H1 (cell line): ENCODE measurements at regions not wholly inside any gene's neighbourhood (a gene's known extent, or its start where the extent isn't known, plus 50 kb on each side); places are given as distances from the start of the nearest gene placed in this dataset.

Experiments used
- CTCF ChIA-PET: fragments of 300-600 bp; sonication (Branson Sonifier 250); formaldehyde crosslinking; loops from one replicate; lab custom pipeline; 2021; ENCODE audit not compliant: partially characterized antibody; lab: Charles Lee
- POLR2A ChIA-PET: fragments of 300-600 bp; sonication (Branson Sonifier 250); formaldehyde crosslinking; loops from one replicate; lab custom pipeline; 2021; ENCODE audit warnings: inconsistent platforms; ENCODE audit not compliant: partially characterized antibody; lab: Charles Lee
- DNase-seq, 2 experiments: peaks; one replicate each; pipeline versions ENCODE4 v3.0.0 to v3.0.0-alpha.2; 2010 to 2022; ENCODE audit warnings: low spot score in 2 of 2, low read depth in 1 of 2, mixed read lengths in 1 of 2
- FAIRE-seq: peaks from 2 replicates; lab custom pipeline; 2011; peaks lifted over from hg19 to GRCh38; lab: Jason Lieb, UNC
- H2AFZ ChIP-seq: 2 replicates; pipeline ENCODE4 v1.8.1; 2012; ENCODE audit warnings: low read length, inconsistent platforms
- H2AK5ac ChIP-seq: 2 replicates; pipeline ENCODE4 v1.6.1; 2013; ENCODE audit warnings: low read depth, low read length
- H2BK120ac ChIP-seq: replicated peaks from 2 replicates; pipeline ENCODE3; 2013; ENCODE audit warnings: low read depth, low read length, inconsistent platforms
- H2BK12ac ChIP-seq: 2 replicates; pipeline ENCODE4 v1.6.1; 2013; ENCODE audit warnings: low read depth, low read length
- H2BK15ac ChIP-seq: 2 replicates; pipeline ENCODE4 v1.6.1; 2013; ENCODE audit warnings: low read length
- H2BK20ac ChIP-seq: 2 replicates; pipeline ENCODE4 v1.6.1; 2013; ENCODE audit warnings: low read length
- H2BK5ac ChIP-seq: 2 replicates; pipeline ENCODE4 v1.6.1; 2013; ENCODE audit warnings: low read depth, low read length
- H3K14ac ChIP-seq: 2 replicates; pipeline ENCODE4 v1.6.1; 2013; ENCODE audit warnings: inconsistent platforms; ENCODE audit not compliant: insufficient read length
- H3K18ac ChIP-seq: 2 replicates; pipeline ENCODE4 v1.6.1; 2013; ENCODE audit warnings: low read length; ENCODE audit errors: extremely low read depth
- H3K23ac ChIP-seq: 2 replicates; pipeline ENCODE4 v1.6.1; 2013; ENCODE audit warnings: inconsistent platforms; ENCODE audit not compliant: insufficient read length
- H3K23me2 ChIP-seq: 2 replicates; pipeline ENCODE4 v1.6.1; 2013; ENCODE audit warnings: low read depth, low read length
- H3K27ac ChIP-seq: 2 replicates; pipeline ENCODE4 v1.6.1; 2011; ENCODE audit warnings: low read depth, low read length, inconsistent platforms
- H3K27me3 ChIP-seq, 4 experiments: replicated peaks in 1 of 4; 1 replicate in 1 of 4; 2 replicates in 3 of 4; pipeline versions ENCODE4 v1.6.1 to v1.8.1; 2011 to 2013; ENCODE audit warnings: low read length in 3 of 4, mild to moderate bottlenecking in 3 of 4, inconsistent platforms in 2 of 4, mixed read lengths in 2 of 4, moderate library complexity in 1 of 4; ENCODE audit not compliant: control insufficient read depth in 3 of 4, insufficient read depth in 3 of 4; ENCODE audit errors: extremely low read depth in 1 of 4
- H3K36me3 ChIP-seq, 4 experiments: 2 replicates each; pipeline versions ENCODE4 v1.6.1 to v1.8.1; 2011 to 2013; ENCODE audit warnings: mild to moderate bottlenecking in 4 of 4, low read length in 3 of 4, moderate library complexity in 2 of 4, control low read depth in 1 of 4, inconsistent platforms in 1 of 4; ENCODE audit not compliant: insufficient read depth in 4 of 4, control insufficient read depth in 2 of 4
- H3K4ac ChIP-seq: replicated peaks from 2 replicates; pipeline ENCODE3; 2013; ENCODE audit warnings: low read length, low read depth, mixed read lengths, inconsistent platforms; ENCODE audit not compliant: insufficient read length
- H3K4me1 ChIP-seq, 4 experiments: replicated peaks in 1 of 4; 1 replicate in 1 of 4; 2 replicates in 3 of 4; pipeline versions ENCODE4 v1.6.1 to v1.8.1; 2011 to 2013; ENCODE audit warnings: low read length in 3 of 4, inconsistent platforms in 2 of 4, mixed read lengths in 1 of 4; ENCODE audit not compliant: insufficient read depth in 4 of 4, control insufficient read depth in 3 of 4
- H3K4me2 ChIP-seq, 2 experiments: 2 replicates each; pipeline versions ENCODE4 v1.6.1 to v1.8.1; 2011 to 2013; ENCODE audit warnings: low read depth in 2 of 2, low read length in 2 of 2, control low read depth in 1 of 2, inconsistent platforms in 1 of 2, mild to moderate bottlenecking in 1 of 2; ENCODE audit not compliant: insufficient read depth in 1 of 2
- H3K4me3 ChIP-seq, 4 experiments: fragments of 200-600, 300-600 bp in 1 of 4; sonication (generic), shearing (Covaris generic), sonication (Bioruptor Twin) in 1 of 4; 2 replicates each; pipeline versions ENCODE4 v1.5.1 to v1.8.1; 2011 to 2016; ENCODE audit warnings: low read length in 4 of 4, low read depth in 3 of 4, control low read depth in 2 of 4, inconsistent platforms in 2 of 4, mild to moderate bottlenecking in 2 of 4, mixed read lengths in 1 of 4, moderate library complexity in 1 of 4; ENCODE audit not compliant: insufficient read depth in 2 of 4; ENCODE audit errors: extremely low read depth in 1 of 4
- H3K56ac ChIP-seq: replicated peaks from 2 replicates; pipeline ENCODE3; 2013; ENCODE audit warnings: low read depth, mild to moderate bottlenecking, mixed read lengths, low read length, inconsistent platforms; ENCODE audit not compliant: insufficient read length
- H3K79me1 ChIP-seq: 2 replicates; pipeline ENCODE4 v1.6.1; 2013; ENCODE audit warnings: low read depth, low read length, control low read depth
- H3K79me2 ChIP-seq, 2 experiments: 2 replicates each; pipeline versions ENCODE4 v1.6.1 to v1.8.1; 2012 to 2013; ENCODE audit warnings: low read length in 2 of 2, mild to moderate bottlenecking in 2 of 2, inconsistent platforms in 1 of 2; ENCODE audit not compliant: insufficient read depth in 2 of 2, control insufficient read depth in 1 of 2
- H3K9ac ChIP-seq, 4 experiments: replicated peaks in 1 of 4; 1 replicate in 1 of 4; 2 replicates in 3 of 4; pipeline versions ENCODE4 v1.6.1 to v1.8.1; 2011 to 2013; ENCODE audit warnings: low read depth in 3 of 4, low read length in 3 of 4, control low read depth in 2 of 4, mild to moderate bottlenecking in 2 of 4, moderate library complexity in 2 of 4, inconsistent platforms in 1 of 4; ENCODE audit errors: extremely low read depth in 1 of 4
- H3K9me3 ChIP-seq, 2 experiments: 2 replicates each; pipeline versions ENCODE4 v1.6.1 to v1.8.1; 2012 to 2013; ENCODE audit warnings: mild to moderate bottlenecking in 2 of 2, moderate library complexity in 2 of 2, control low read depth in 1 of 2, inconsistent platforms in 1 of 2, low read depth in 1 of 2, low read length in 1 of 2, mixed read lengths in 1 of 2; ENCODE audit not compliant: insufficient read depth in 2 of 2
- H4K20me1 ChIP-seq, 2 experiments: replicated peaks in 1 of 2; 2 replicates each; pipeline versions ENCODE3 to v1.8.1; 2011 to 2013; ENCODE audit warnings: inconsistent platforms in 2 of 2, low read length in 2 of 2, mild to moderate bottlenecking in 1 of 2; ENCODE audit not compliant: insufficient read depth in 2 of 2, control insufficient read depth in 1 of 2
- H4K5ac ChIP-seq: 2 replicates; pipeline ENCODE4 v1.6.1; 2013; ENCODE audit warnings: low read length, low read depth, mixed read lengths, inconsistent platforms; ENCODE audit not compliant: insufficient read length
- H4K8ac ChIP-seq: 2 replicates; pipeline ENCODE4 v1.8.0; 2013; ENCODE audit warnings: mild to moderate bottlenecking, moderate library complexity, low read length, inconsistent platforms; ENCODE audit not compliant: insufficient read depth; ENCODE audit errors: extremely low read depth
- H4K91ac ChIP-seq: replicated peaks from 2 replicates; pipeline ENCODE3; 2013; ENCODE audit warnings: low read length, mixed read lengths, inconsistent platforms; ENCODE audit not compliant: insufficient read length
- PHF8 ChIP-seq: fragments of 200-600 bp; sonication (generic); conservative IDR thresholded peaks from 2 replicates; pipeline ENCODE4 v1.7.1; 2012; ENCODE audit warnings: low read depth, mild to moderate bottlenecking, inconsistent platforms, low read length, moderate library complexity
- RXRA ChIP-seq: IDR thresholded peaks from 2 replicates; pipeline ENCODE4 v1.6.1; 2011; ENCODE audit warnings: low read depth, mild to moderate bottlenecking, low read length, moderate library complexity; ENCODE audit not compliant: insufficient read depth

GRCh38 chr10:74775099-74775498 lies 51.3 kb upstream of the KAT6B start:
- TF ChIP-seq RXRA (no peak), PHF8 (no peak)
- Histone ChIP-seq H3K4me2 (no peak overlapping the region), H2BK12ac (no peak overlapping the region), H3K27me3 (no peaks in the 10 kb centered on the region), H3K79me1 (no peaks in the 10 kb centered on the region), H3K27ac (no peak overlapping the region), H3K14ac (no peak overlapping the region), H3K79me2 (no peaks in the 10 kb centered on the region), H2AFZ (no peak overlapping the region), H3K4me3 (no peak overlapping the region), H2AK5ac (no peak overlapping the region), H2BK5ac (no peak overlapping the region), H3K23ac (no peak overlapping the region), H3K36me3 (no peaks in the 10 kb centered on the region), H3K18ac (no peak overlapping the region), H2BK120ac (no peak overlapping the region), H3K56ac (no peak overlapping the region), H3K9ac (no peak overlapping the region), H2BK15ac (no peak overlapping the region), H3K9me3 (peaks cover 9 to 21% of the 10 kb centered on the region in 2 experiments), H4K20me1 (no peaks in the 10 kb centered on the region), H4K8ac (no peak overlapping the region), H3K23me2 (no peaks in the 10 kb centered on the region), H4K5ac (no peak overlapping the region), H2BK20ac (no peak overlapping the region), H4K91ac (no peak overlapping the region), H3K4ac (no peak overlapping the region), H3K4me1 (no peaks in the 10 kb centered on the region)
- ChIA-PET CTCF (no interaction called here), POLR2A (no interaction called here)
- no peak for FAIRE-seq
- DNase-seq = no peak
